Astrocyte of the cerebellum (primary cell): ENCODE measurements at regions not wholly inside any gene's neighbourhood (a gene's known extent, or its start where the extent isn't known, plus 50 kb on each side); places are given as distances from the start of the nearest gene placed in this dataset.

Experiments
- DNase-seq: peaks from one replicate; pipeline ENCODE4 v3.0.0-alpha.2; 2011; ENCODE audit warnings: low read depth
- H3K4me3 ChIP-seq: 2 replicates; pipeline ENCODE4 v1.5.1; 2011; ENCODE audit warnings: mild to moderate bottlenecking, low read depth, low read length, moderate library complexity
- in situ Hi-C: cut with HindIII; loops from 2 replicates; pipeline ENCODE4 v1.10.0; 2017; ENCODE audit warnings: low sequenced_read_pairs
- TF ChIP-seq, protein P1 (sequence below): IDR thresholded peaks from 2 replicates; pipeline ENCODE4 v1.5.1; 2012; ENCODE audit warnings: low read length, low read depth, moderate library complexity, mild to moderate bottlenecking; ENCODE audit errors: missing control alignments

DNA sequence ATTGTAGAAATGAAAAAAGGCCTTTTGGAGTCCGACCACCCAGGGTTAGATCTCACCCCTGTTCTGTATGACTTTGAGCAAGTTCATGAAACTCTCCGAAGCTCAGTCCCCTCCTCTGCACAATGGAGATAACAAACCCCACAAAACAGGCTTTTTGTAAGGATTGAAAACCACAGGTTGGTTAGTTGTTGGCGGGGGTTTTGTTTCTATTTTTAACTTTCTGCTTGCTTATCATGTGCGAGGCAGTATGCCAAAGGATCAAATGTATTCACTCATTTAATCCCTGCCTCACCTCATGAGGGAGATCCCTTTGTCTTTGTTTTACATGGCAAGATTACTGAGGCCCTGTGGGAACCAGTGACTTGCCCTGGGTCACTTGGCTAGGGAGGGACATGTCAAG, 539.1 kb downstream of the CDK5RAP2 start:
- in situ Hi-C loops = no loop called here
- H3K4me3 ChIP-seq = no peak overlapping the region
- TF ChIP-seq, protein P1, sequence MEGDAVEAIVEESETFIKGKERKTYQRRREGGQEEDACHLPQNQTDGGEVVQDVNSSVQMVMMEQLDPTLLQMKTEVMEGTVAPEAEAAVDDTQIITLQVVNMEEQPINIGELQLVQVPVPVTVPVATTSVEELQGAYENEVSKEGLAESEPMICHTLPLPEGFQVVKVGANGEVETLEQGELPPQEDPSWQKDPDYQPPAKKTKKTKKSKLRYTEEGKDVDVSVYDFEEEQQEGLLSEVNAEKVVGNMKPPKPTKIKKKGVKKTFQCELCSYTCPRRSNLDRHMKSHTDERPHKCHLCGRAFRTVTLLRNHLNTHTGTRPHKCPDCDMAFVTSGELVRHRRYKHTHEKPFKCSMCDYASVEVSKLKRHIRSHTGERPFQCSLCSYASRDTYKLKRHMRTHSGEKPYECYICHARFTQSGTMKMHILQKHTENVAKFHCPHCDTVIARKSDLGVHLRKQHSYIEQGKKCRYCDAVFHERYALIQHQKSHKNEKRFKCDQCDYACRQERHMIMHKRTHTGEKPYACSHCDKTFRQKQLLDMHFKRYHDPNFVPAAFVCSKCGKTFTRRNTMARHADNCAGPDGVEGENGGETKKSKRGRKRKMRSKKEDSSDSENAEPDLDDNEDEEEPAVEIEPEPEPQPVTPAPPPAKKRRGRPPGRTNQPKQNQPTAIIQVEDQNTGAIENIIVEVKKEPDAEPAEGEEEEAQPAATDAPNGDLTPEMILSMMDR = no peak
- no peak for DNase-seq

DNA sequence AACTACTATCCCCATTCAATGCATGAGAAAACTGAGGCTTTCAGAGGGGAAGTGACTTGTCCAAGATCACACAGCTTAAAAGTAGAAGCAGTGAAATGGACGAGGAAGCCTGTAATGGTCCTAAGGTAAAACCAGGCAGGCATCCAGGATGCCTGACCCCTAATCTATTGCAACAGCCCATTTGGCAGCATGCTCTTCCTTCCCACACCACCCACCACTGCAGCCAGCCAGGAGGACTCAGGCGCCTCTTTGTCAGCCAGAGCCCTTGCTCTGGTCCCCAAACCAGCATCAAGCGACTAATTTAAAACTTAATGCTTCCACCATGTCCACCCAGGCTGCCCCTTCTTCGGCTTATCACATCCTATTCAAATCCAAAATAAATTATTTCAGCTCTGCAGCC, 541.6 kb downstream of the CDK5RAP2 start:
- TF ChIP-seq, protein P1 = no peak
- in situ Hi-C loops = no loop called here
- no peak overlapping the region for H3K4me3 ChIP-seq
- no peak for DNase-seq

DNA sequence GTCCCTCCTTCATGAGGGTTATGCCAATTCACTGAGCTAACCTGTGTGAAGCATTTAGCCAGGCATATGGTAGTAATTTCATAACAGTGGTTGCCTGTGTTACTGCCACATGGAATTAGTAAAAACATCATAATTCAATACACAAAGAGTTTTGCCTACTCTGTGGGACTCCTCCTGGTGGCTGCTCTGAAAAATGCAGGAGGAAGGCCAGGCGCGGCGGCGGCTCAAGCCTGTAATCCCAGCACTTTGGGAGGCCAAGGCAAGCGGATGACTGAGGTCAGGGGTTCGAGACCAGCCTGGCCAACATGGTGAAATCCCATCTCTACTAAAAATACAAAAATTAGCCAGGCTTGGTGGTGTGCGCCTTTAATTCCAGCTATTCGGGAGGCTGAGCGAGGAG, 547.3 kb downstream of the CDK5RAP2 start:
- in situ Hi-C loops = no loop called here
- TF ChIP-seq, protein P1 = no peak
- H3K4me3 ChIP-seq = no peak overlapping the region
- no peak for DNase-seq

DNA sequence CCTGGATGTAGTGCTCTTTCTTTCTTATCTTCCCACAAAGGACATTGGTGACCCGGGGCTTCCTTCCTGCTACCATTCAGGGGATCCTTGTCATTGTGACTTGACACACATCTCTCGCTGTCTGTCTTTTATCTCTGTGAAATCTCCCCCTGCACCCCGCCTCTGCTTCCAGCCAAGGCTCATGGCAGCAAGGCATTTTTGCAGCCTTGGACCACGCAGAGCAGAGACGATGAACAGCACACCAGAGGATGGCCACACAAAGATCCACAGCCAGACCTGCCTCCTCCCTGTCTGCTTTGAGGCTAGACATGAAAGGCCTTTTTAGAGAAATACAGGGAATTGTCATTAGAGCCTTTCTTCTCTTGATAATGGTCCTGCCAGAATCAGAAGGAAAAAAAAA, 549.1 kb downstream of the CDK5RAP2 start:
- DNase-seq = no peak
- no peak overlapping the region for H3K4me3 ChIP-seq
- in situ Hi-C loops = no loop called here
- TF ChIP-seq, protein P1 = no peak

DNA sequence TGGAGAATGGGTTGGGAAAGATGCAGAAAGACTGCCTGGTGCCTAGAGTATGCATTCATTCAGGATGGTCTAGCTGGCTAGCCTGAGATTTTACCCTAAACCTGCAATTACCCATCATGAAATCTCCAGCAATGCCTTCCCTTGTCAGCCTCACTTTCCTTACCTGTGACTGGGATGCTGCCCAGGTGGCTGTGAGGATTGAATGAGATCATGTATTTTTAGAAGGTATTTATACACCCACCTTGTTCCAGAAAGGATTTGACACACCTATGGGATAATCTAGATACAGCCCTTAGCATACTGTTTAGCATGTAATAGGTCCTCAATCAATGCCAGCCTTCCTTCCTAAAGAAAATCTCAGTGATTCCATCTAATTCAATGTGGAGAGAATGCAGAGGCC, 561.4 kb downstream of the CDK5RAP2 start:
- in situ Hi-C loops = no loop called here
- TF ChIP-seq, protein P1 = no peak
- DNase-seq = no peak
- no peak overlapping the region for H3K4me3 ChIP-seq

DNA sequence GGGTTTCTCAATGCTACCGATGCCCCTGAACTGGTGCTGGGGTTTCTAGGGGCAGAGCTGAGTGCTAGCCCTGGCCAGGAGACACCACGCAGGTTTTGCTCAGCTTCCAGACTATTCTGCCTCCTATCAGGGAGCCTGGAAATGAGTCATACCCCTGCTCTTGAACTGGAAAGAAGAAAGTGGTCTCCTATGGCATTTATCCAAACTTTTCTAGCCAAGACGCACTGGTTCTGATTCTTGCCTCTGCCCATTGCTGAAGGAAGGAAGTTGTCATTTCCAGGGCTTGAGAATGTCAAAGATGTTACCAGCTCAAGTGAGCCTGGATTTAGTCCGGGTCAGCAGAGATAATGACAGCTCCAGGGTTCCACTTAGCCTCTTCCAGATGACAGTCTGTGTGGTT, 561.9 kb downstream of the CDK5RAP2 start:
- DNase-seq = no peak
- in situ Hi-C loops = no loop called here
- H3K4me3 ChIP-seq = no peak overlapping the region
- TF ChIP-seq, protein P1 = no peak

DNA sequence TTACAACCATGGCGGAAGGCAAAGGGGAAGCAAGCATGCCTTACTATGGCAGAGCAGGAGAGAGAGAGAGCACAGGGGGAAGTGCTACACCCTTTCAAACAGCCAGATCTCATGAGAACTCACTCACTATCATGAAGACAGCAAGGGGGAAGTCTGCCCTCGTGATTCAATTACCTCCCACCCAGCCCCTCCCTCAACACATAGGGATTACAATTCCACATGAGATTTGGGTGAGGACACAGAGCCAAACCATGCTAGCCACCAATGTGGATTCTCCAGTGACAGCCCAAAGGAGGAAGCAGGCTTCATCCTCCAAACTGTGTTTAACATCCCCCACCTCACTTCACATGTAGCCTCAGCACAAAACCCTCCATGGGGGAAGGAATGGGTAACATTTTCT, 563.7 kb downstream of the CDK5RAP2 start:
- TF ChIP-seq, protein P1 = no peak
- no peak for DNase-seq
- in situ Hi-C loops = no loop called here

More for the DNA sequence above, 563.7 kb downstream of the CDK5RAP2 start:
- no peak overlapping the region for H3K4me3 ChIP-seq
